GM10266 (cell line): ENCODE measurements at regions not wholly inside any gene's neighbourhood (a gene's known extent, or its start where the extent isn't known, plus 50 kb on each side); places are given as distances from the start of the nearest gene placed in this dataset.

Experiments
- DNase-seq: peaks from one replicate; pipeline ENCODE4 v3.0.0; 2012; ENCODE audit errors: extremely low spot score
- TF ChIP-seq, protein P1 (sequence below): IDR thresholded peaks from 2 replicates; pipeline ENCODE4 v1.5.1; 2012; ENCODE audit warnings: mild to moderate bottlenecking, low read depth; ENCODE audit not compliant: control insufficient read depth, insufficient read depth; ENCODE audit errors: missing control alignments

DNA sequence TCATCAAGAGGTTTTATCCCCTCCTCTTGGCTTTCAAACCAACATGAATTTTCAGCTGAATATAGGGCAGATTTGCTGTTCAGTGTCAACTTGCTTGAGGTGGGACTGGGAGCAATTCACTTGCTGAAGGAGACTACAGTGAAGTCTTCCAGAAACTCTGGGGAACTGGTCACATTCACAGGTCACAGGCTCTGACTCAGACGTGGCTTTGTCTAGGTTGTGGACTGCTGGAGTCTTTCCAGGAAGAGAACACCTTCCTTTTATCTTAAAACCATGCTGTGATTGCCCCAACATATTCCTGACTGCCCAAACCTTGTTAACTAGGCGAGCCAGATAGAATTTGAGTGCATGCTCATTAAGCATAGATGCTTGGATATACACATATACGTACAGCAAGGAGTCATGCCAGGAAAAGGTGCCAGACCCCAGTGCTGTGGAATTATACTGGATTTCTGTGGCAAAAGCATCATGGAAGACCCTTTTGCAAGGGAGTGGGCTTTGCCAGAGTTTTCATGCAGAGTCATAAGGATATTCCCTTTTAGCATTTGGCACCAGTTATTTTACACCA, 399.1 kb upstream of the TBL1XR1 start:
- no peak for DNase-seq
- TF ChIP-seq, protein P1, sequence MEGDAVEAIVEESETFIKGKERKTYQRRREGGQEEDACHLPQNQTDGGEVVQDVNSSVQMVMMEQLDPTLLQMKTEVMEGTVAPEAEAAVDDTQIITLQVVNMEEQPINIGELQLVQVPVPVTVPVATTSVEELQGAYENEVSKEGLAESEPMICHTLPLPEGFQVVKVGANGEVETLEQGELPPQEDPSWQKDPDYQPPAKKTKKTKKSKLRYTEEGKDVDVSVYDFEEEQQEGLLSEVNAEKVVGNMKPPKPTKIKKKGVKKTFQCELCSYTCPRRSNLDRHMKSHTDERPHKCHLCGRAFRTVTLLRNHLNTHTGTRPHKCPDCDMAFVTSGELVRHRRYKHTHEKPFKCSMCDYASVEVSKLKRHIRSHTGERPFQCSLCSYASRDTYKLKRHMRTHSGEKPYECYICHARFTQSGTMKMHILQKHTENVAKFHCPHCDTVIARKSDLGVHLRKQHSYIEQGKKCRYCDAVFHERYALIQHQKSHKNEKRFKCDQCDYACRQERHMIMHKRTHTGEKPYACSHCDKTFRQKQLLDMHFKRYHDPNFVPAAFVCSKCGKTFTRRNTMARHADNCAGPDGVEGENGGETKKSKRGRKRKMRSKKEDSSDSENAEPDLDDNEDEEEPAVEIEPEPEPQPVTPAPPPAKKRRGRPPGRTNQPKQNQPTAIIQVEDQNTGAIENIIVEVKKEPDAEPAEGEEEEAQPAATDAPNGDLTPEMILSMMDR = no peak

DNA sequence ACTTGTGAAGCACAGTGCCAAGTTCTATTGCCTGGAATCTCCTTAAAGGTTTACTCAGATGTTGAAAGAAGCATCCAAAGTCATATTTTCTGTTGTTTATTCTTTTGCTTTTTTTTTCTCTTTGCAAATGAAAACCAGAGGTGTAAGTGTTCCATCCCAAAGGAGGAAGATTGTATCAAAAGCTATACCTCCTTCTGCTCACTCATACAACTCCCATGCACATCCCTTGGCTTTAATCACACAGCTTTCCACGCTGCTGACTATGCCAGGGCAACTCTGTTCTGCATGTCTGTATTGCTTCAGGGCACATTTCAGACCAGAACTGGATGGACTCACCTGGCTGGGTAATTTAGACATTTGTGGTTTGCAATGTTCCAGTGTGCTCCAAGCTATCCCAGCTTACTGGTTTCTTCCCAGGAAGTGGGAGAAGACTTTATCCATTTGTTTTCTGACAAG, 399.6 kb upstream of the TBL1XR1 start:
- DNase-seq = no peak
- TF ChIP-seq, protein P1 = no peak

DNA sequence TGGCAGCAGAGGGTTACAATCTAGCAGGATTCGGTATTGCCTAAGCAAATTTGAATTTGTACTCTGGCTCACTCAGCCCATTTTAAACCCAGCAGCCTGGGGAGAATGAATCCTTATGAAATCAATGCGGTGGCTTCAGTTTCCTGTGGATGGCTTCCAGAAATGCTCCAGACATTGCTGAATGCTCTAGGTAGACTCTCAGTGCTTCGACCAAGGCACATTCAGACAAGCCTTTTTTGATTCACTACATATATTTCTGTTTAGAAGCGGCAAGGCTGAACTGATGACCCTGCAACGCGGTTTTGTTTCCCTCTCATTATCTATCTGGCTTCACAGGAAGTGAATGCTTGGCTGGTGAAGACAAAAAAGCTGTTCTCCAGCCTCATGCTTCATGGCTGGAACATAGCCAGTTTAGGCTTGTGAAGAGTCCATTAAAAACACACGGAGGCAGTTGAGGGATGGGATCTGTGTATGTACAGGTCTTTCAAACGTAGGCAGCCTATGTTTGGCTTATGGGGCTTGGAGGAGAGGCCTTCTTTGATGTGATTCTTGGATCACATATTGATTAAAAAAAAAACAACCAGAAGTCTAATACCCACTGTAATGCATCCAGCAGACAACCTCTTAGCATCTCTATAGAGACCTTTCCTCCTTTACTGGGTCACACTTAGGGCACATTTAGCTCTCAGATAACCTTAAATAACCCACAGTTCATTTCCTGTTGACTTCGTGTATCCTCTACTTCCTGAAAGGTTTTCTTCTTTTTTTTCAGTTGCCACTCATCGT, 400.2 kb upstream of the TBL1XR1 start:
- DNase-seq = peak; percentile 35
- TF ChIP-seq, protein P1 = no peak

DNA sequence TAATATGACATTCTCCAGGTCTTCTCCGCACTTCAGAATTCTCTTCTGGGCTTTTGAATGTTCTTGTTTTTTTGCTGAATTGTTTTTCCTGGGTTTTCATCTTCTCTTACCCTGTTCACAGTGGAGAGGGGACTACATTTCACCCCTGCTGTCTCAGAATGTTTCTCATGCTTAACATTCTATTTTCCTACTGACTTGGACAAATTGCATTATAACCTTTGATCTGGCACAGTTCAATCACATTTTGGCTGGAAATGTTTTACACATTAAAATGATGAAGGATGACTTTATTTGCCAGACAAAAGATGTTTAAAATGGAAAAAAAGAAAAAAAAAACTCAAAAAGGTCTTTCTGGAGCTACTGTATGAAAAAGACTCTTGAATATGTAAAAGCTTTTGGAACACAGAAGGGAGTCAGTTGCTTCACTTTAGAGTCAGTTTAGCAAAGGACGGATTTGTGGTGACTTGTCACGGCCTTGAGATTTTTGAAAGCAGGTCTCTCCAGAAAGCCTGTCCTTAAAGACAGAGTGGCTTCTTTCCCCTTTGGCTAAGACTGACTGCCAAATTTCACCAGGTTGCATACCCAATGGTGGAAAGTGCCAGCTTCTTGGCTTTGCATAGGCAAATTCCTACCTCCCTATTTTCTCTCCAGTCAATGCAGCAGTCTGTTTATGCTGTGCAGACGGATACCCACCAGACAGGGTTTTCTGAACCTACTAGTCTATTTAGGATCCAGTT, 401.0 kb upstream of the TBL1XR1 start:
- DNase-seq = no peak

DNA sequence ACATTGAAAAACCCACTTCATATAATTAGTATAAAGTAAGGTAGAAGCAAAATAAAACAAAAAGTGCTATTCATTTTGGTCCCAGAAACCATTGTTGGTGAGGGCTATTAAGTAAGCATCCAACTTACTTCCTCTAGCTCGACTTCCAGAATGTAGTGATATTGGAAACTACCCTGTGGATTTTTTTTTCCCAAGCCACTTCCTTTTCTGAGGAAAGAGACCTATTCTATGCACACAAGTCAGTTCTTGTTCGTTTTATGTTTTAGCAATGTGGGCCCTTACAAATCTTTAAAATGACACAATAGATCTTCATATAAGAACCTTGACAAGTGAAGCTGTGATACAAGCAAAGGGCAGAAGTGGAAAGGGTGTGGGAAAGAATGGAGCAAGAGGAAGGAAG, 402.0 kb upstream of the TBL1XR1 start:
- TF ChIP-seq, protein P1 = no peak

More for the DNA sequence above, 401.0 kb upstream of the TBL1XR1 start:
- TF ChIP-seq, protein P1 = no peak

DNA sequence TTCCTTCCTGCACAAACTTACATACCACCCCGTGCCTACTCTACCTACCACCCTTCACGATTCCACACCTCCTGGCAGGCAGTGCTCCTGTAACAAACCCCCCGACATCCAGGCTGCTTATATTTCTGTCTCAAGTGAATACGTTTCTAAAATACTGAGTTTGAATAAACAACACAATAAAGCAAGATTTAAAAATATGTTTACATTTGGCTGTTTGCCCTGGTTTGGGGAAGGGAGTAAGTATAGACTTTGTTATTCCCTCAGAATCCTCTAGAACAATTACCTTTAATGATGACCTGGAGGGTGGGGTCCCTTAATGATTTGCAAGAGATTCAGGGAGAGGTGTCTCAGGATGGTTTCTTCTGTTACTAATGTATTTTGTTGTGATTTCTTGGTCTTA, 402.6 kb upstream of the TBL1XR1 start:
- DNase-seq = no peak
- TF ChIP-seq, protein P1 = no peak

More for the DNA sequence above, 402.0 kb upstream of the TBL1XR1 start:
- DNase-seq = no peak
